H9 (cell line): ENCODE measurements at regions not wholly inside any gene's neighbourhood (a gene's known extent, or its start where the extent isn't known, plus 50 kb on each side); places are given as distances from the start of the nearest gene placed in this dataset.

Source experiments
- DNase-seq: peaks from one replicate; pipeline ENCODE4 v3.0.0-alpha.2; 2017
- H2AFZ ChIP-seq: one replicate; pipeline ENCODE4 v1.6.1; 2013; ENCODE audit warnings: mild to moderate bottlenecking, low read length, control low read depth, moderate library complexity
- H2AK5ac ChIP-seq: 2 replicates; pipeline ENCODE4 v1.6.1; 2013; ENCODE audit warnings: low read length, control low read depth, mixed read lengths; ENCODE audit not compliant: insufficient read length
- H2BK120ac ChIP-seq: one replicate; pipeline ENCODE4 v1.6.1; 2013; ENCODE audit warnings: low read depth, mild to moderate bottlenecking, low read length, control low read depth, inconsistent platforms; ENCODE audit not compliant: poor library complexity, severe bottlenecking
- H2BK12ac ChIP-seq: 2 replicates; pipeline ENCODE4 v1.6.1; 2013; ENCODE audit warnings: low read length, control low read depth, mixed read lengths, low read depth; ENCODE audit not compliant: insufficient read length
- H2BK15ac ChIP-seq: 2 replicates; pipeline ENCODE4 v1.6.1; 2013; ENCODE audit warnings: low read depth, low read length, control low read depth
- H2BK20ac ChIP-seq: one replicate; pipeline ENCODE4 v1.6.1; 2013; ENCODE audit warnings: low read depth, mild to moderate bottlenecking, low read length, control low read depth, inconsistent platforms; ENCODE audit not compliant: poor library complexity, severe bottlenecking
- H2BK5ac ChIP-seq: 2 replicates; pipeline ENCODE4 v1.6.1; 2013; ENCODE audit warnings: low read length, control low read depth, mixed read lengths; ENCODE audit not compliant: insufficient read length
- H3K14ac ChIP-seq: 2 replicates; pipeline ENCODE4 v1.6.1; 2013; ENCODE audit warnings: low read length, control low read depth; ENCODE audit not compliant: insufficient read depth
- H3K18ac ChIP-seq: 2 replicates; pipeline ENCODE4 v1.6.1; 2013; ENCODE audit warnings: low read depth, mild to moderate bottlenecking, mixed read lengths, low read length, control low read depth; ENCODE audit not compliant: insufficient read length
- H3K23ac ChIP-seq: 2 replicates; pipeline ENCODE4 v1.6.1; 2013; ENCODE audit warnings: low read length, control low read depth, mixed read lengths, low read depth; ENCODE audit not compliant: insufficient read length
- H3K23me2 ChIP-seq: 2 replicates; pipeline ENCODE4 v1.6.1; 2013; ENCODE audit warnings: low read depth, mild to moderate bottlenecking, mixed read lengths, low read length, control low read depth; ENCODE audit not compliant: insufficient read length, poor library complexity, severe bottlenecking
- H3K27ac ChIP-seq: 2 replicates; pipeline ENCODE4 v1.5.1; 2013; ENCODE audit warnings: low read length, control low read depth, mixed read lengths, low read depth; ENCODE audit not compliant: insufficient read length
- H3K27me3 ChIP-seq: 2 replicates; pipeline ENCODE4 v1.6.1; 2013; ENCODE audit warnings: low read length, control low read depth, inconsistent platforms; ENCODE audit not compliant: insufficient read depth
- H3K4ac ChIP-seq: 2 replicates; pipeline ENCODE4 v1.6.1; 2013; ENCODE audit warnings: low read depth, mild to moderate bottlenecking, control low read depth, inconsistent platforms, low read length, moderate library complexity
- H3K4me1 ChIP-seq: 2 replicates; pipeline ENCODE4 v1.6.1; 2013; ENCODE audit warnings: low read length, control low read depth, inconsistent platforms; ENCODE audit not compliant: insufficient read depth
- H3K4me2 ChIP-seq: 2 replicates; pipeline ENCODE4 v1.6.1; 2013; ENCODE audit warnings: low read length, control low read depth, mixed read lengths; ENCODE audit not compliant: insufficient read length, insufficient read depth
- H3K56ac ChIP-seq: 2 replicates; pipeline ENCODE4 v1.6.1; 2013; ENCODE audit warnings: low read depth, mild to moderate bottlenecking, mixed read lengths, low read length, control low read depth; ENCODE audit not compliant: insufficient read length
- H3K79me1 ChIP-seq: 2 replicates; pipeline ENCODE4 v1.6.1; 2013; ENCODE audit warnings: low read depth, mild to moderate bottlenecking, moderate library complexity, low read length, control low read depth, inconsistent platforms; ENCODE audit not compliant: insufficient read depth, poor library complexity, severe bottlenecking
- H3K79me2 ChIP-seq: 2 replicates; pipeline ENCODE4 v1.6.1; 2013; ENCODE audit warnings: low read length, control low read depth, inconsistent platforms; ENCODE audit not compliant: insufficient read depth
- H3K9ac ChIP-seq: 2 replicates; pipeline ENCODE4 v1.6.1; 2013; ENCODE audit warnings: low read length, control low read depth, mixed read lengths; ENCODE audit not compliant: insufficient read length; ENCODE audit errors: extremely low read depth
- H3K9me3 ChIP-seq: one replicate; pipeline ENCODE4 v1.6.1; 2013; ENCODE audit warnings: low read depth, low read length, inconsistent platforms; ENCODE audit not compliant: control insufficient read depth
- H3T11ph ChIP-seq: one replicate; pipeline ENCODE4 v1.6.1; 2013; ENCODE audit warnings: mild to moderate bottlenecking, low read length, control low read depth, inconsistent platforms
- H4K20me1 ChIP-seq: one replicate; pipeline ENCODE4 v1.6.1; 2013; ENCODE audit not compliant: control insufficient read depth, insufficient read length, insufficient read depth
- H4K5ac ChIP-seq: 2 replicates; pipeline ENCODE4 v1.6.1; 2013; ENCODE audit warnings: low read depth, mild to moderate bottlenecking, mixed read lengths, low read length, control low read depth; ENCODE audit not compliant: insufficient read length
- H4K8ac ChIP-seq: replicated peaks from 2 replicates; pipeline ENCODE4 v1.6.1; 2013; ENCODE audit warnings: low read length, control low read depth, mixed read lengths, low read depth; ENCODE audit not compliant: insufficient read length
- H4K91ac ChIP-seq: 2 replicates; pipeline ENCODE4 v1.6.1; 2013; ENCODE audit warnings: low read depth, mild to moderate bottlenecking, moderate library complexity, mixed read lengths, low read length, control low read depth; ENCODE audit not compliant: insufficient read length
- H3K27ac Mint-ChIP-seq, 3 experiments: 2 replicates in 2 of 3; 3 replicates in 1 of 3; pipeline ENCODE4 v1.8.0; 2020 to 2021; ENCODE audit warnings: mixed read lengths in 3 of 3, mild to moderate bottlenecking in 1 of 3, moderate library complexity in 1 of 3
- H3K27me3 Mint-ChIP-seq: 2 replicates; pipeline ENCODE4 v1.8.0; 2021; ENCODE audit warnings: low read depth, mild to moderate bottlenecking, moderate library complexity, mixed read lengths
- H3K36me3 Mint-ChIP-seq, 3 experiments: 2 replicates in 2 of 3; 3 replicates in 1 of 3; pipeline ENCODE4 v1.8.0; 2020 to 2021; ENCODE audit warnings: low read depth in 3 of 3, mixed read lengths in 3 of 3; ENCODE audit not compliant: insufficient read depth in 1 of 3
- H3K4me1 Mint-ChIP-seq, 2 experiments: 2 replicates each; pipeline ENCODE4 v1.8.0; 2020; ENCODE audit warnings: mixed read lengths in 2 of 2
- H3K4me3 Mint-ChIP-seq, 2 experiments: 2 replicates in 1 of 2; 3 replicates in 1 of 2; pipeline ENCODE4 v1.8.0; 2020 to 2021; ENCODE audit warnings: mild to moderate bottlenecking in 2 of 2, mixed read lengths in 2 of 2, moderate library complexity in 1 of 2
- H3K9me3 Mint-ChIP-seq, 2 experiments: 2 replicates in 1 of 2; 3 replicates in 1 of 2; pipeline ENCODE4 v1.8.0; 2020; ENCODE audit warnings: mild to moderate bottlenecking in 2 of 2, mixed read lengths in 2 of 2, moderate library complexity in 1 of 2
- CTCF ChIP-seq: fragments of 200-600 bp; sonication (generic); conservative IDR thresholded peaks from 3 replicates; pipeline ENCODE4 v1.8.0; 2021; ENCODE audit warnings: antibody characterized with exemption, mild to moderate bottlenecking
- WGBS: extraction: QIAGEN DNeasy Blood & Tissue Kit; methylation state at CpG from one replicate; pipeline ENCODE4 v1.1.7; 2013; ENCODE audit warnings: missing lambda C conversion rate, low lambda C conversion rate, mixed read lengths; ENCODE audit not compliant: insufficient read length; ENCODE audit errors: extremely low coverage; 5-methylcytosine and 5-hydroxymethylcytosine counted together

DNA sequence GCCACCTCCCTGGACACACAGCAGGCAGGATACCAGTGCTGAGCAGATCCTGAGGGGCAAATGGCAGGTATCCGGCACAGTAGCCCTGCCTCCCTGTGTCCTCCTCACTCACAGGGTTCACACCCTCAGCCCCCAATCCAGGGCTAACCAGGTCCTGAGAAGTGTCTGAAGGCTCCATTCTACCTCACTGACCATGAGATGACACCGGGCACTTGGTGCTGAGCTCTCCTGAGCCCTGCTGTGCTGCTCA lies 115.4 kb upstream of the ATP2B2 start:
- H3K27ac Mint-ChIP-seq = peak overlapping the region in 1 of 3 experiments; percentile 80; a peak in 2 of 7 replicates
- H3K4me2 ChIP-seq = no peak overlapping the region
- no peak overlapping the region for H2AFZ ChIP-seq
- H3K56ac ChIP-seq = no peak overlapping the region
- H2BK20ac ChIP-seq = no peak overlapping the region
- H3K4me1 ChIP-seq = no peaks in the 10 kb centered on the region
- H3K4me3 Mint-ChIP-seq = no peak overlapping the region
- no peak overlapping the region for H4K91ac ChIP-seq
- no peak overlapping the region for H3K18ac ChIP-seq
- no peak overlapping the region for H3K27ac ChIP-seq
- no peak overlapping the region for H4K8ac ChIP-seq
- H2BK12ac ChIP-seq = no peak overlapping the region
- peaks cover 14 to 18% of the 10 kb centered on the region in 2 experiments for H3K4me1 Mint-ChIP-seq
- H3K27me3 ChIP-seq = no peaks in the 10 kb centered on the region
- no peak overlapping the region for H3K23ac ChIP-seq
- no peak overlapping the region for H3K4ac ChIP-seq
- peaks cover 2 to 3% of the 10 kb centered on the region in 2 experiments; a peak in 1 of 5 replicates for H3K9me3 Mint-ChIP-seq
- no peak overlapping the region for H3K14ac ChIP-seq
- H2AK5ac ChIP-seq = no peak overlapping the region
- H3K23me2 ChIP-seq = no peaks in the 10 kb centered on the region
- no peaks in the 10 kb centered on the region for H3K79me2 ChIP-seq
- no peaks in the 10 kb centered on the region for H3K9me3 ChIP-seq
- H3K9ac ChIP-seq = no peak overlapping the region
- no peak for DNase-seq
- no peaks in the 10 kb centered on the region for H3K36me3 Mint-ChIP-seq
- TF ChIP-seq CTCF = no peak
- H2BK5ac ChIP-seq = no peak overlapping the region
- peaks cover 8% of the 10 kb centered on the region for H3K27me3 Mint-ChIP-seq
- no CpG with 5 or more reads among the region's 2 CpGs for WGBS
- no peaks in the 10 kb centered on the region for H4K20me1 ChIP-seq
- H4K5ac ChIP-seq = no peak overlapping the region
- no peak overlapping the region for H2BK15ac ChIP-seq
- no peak overlapping the region for H2BK120ac ChIP-seq
- no peaks in the 10 kb centered on the region for H3K79me1 ChIP-seq
- H3T11ph ChIP-seq = no peak overlapping the region
